Suprapubic skin (tissue), 4 donors: ENCODE measurements at regions not wholly inside any gene's neighbourhood (a gene's known extent, or its start where the extent isn't known, plus 50 kb on each side); places are given as distances from the start of the nearest gene placed in this dataset.

ENCODE experiments used
- DNase-seq, 2 donors: peaks; one replicate each; pipeline ENCODE4 v3.0.0-alpha.2; 2019; ENCODE audit warnings: low spot score in 2 of 2
- H3K27ac ChIP-seq: fragments of 200-600 bp; sonication (generic); one replicate; pipeline ENCODE4 v1.5.1; 2019
- H3K27me3 ChIP-seq: fragments of 200-600 bp; sonication (generic); one replicate; pipeline ENCODE4 v1.5.1; 2019
- H3K36me3 ChIP-seq: fragments of 200-600 bp; sonication (generic); one replicate; pipeline ENCODE4 v1.5.1; 2019
- H3K4me1 ChIP-seq: fragments of 200-600 bp; sonication (generic); one replicate; pipeline ENCODE4 v1.5.1; 2019
- H3K4me3 ChIP-seq: fragments of 200-600 bp; sonication (generic); one replicate; pipeline ENCODE4 v1.5.1; 2019; ENCODE audit warnings: mild to moderate bottlenecking
- H3K9me3 ChIP-seq: fragments of 200-600 bp; sonication (generic); one replicate; pipeline ENCODE4 v1.5.1; 2019
- CTCF ChIP-seq, 2 donors: fragments of 200-600 bp in 1 of 2; fragments of 450-650 bp in 1 of 2; sonication (generic) in 1 of 2; IDR thresholded peaks; one replicate each; pipeline ENCODE4 v1.5.1; 2016 to 2019; ENCODE audit warnings: antibody characterized with exemption in 2 of 2, mild to moderate bottlenecking in 1 of 2, moderate library complexity in 1 of 2
- EP300 ChIP-seq: sonication (generic); formaldehyde crosslinking; IDR thresholded peaks from one replicate; pipeline ENCODE4 v1.6.1; 2017; ENCODE audit warnings: antibody characterized with exemption
- POLR2A ChIP-seq, 2 donors: fragments of 450-650 bp; IDR thresholded peaks; one replicate each; pipeline ENCODE4 v1.6.1; 2017; ENCODE audit warnings: antibody characterized with exemption in 2 of 2, mild to moderate bottlenecking in 2 of 2, moderate library complexity in 2 of 2
- POLR2AphosphoS5 ChIP-seq, 3 donors: sonication (generic); formaldehyde crosslinking; IDR thresholded peaks; one replicate each; pipeline ENCODE4 v1.6.1; 2017; ENCODE audit warnings: antibody characterized with exemption in 3 of 3
- WGBS: methylation state at CpG from one replicate; pipeline ENCODE4 v1.1.5; 2018; 5-methylcytosine and 5-hydroxymethylcytosine counted together

GRCh38 chr2:221142341-221142740 is 429.8 kb downstream of the EPHA4 start:
- no peak for TF ChIP-seq EP300
- no peaks in the 10 kb centered on the region for H3K4me1 ChIP-seq
- H3K9me3 ChIP-seq = no peaks in the 10 kb centered on the region
- WGBS = 83% methylated on average over 7 of the region's 7 CpGs
- no peaks in the 10 kb centered on the region for H3K27me3 ChIP-seq
- no peaks in the 10 kb centered on the region for H3K36me3 ChIP-seq
- DNase-seq = no peak
- H3K4me3 ChIP-seq = no peak overlapping the region
- no peak overlapping the region for H3K27ac ChIP-seq

- no peaks in the 10 kb centered on the region for H3K36me3 ChIP-seq
- no peaks in the 10 kb centered on the region for H3K4me1 ChIP-seq
- H3K4me3 ChIP-seq = no peak overlapping the region
- no peaks in the 10 kb centered on the region for H3K9me3 ChIP-seq
- H3K27ac ChIP-seq = no peak overlapping the region
- TF ChIP-seq POLR2AphosphoS5 (IDR thresholded peaks at IDR 0.05) = no peak
- TF ChIP-seq EP300 = no peak
- no peak for TF ChIP-seq POLR2A (IDR thresholded peaks at IDR 0.05)
- TF ChIP-seq CTCF (IDR thresholded peaks at IDR 0.05) = no peak
- no peaks in the 10 kb centered on the region for H3K27me3 ChIP-seq
- WGBS = 76% methylated on average over 2 of the region's 2 CpGs
- DNase-seq = no peak
Measured at GRCh38 chr2:221143231-221143630, 428.9 kb downstream of the EPHA4 start.

- 68% methylated on average over 1 of the region's 1 CpG for WGBS
- H3K27ac ChIP-seq = no peak overlapping the region
- no peaks in the 10 kb centered on the region for H3K36me3 ChIP-seq
- H3K4me3 ChIP-seq = no peak overlapping the region
- TF ChIP-seq POLR2AphosphoS5 (IDR thresholded peaks at IDR 0.05) = no peak
- TF ChIP-seq EP300 = no peak
- no peak for TF ChIP-seq POLR2A (IDR thresholded peaks at IDR 0.05)
- no peak for DNase-seq
- no peaks in the 10 kb centered on the region for H3K4me1 ChIP-seq
- H3K9me3 ChIP-seq = no peaks in the 10 kb centered on the region
- H3K27me3 ChIP-seq = no peaks in the 10 kb centered on the region
Measured at GRCh38 chr2:221144909-221145308, 427.2 kb downstream of the EPHA4 start.

- no peak overlapping the region for H3K27ac ChIP-seq
- H3K4me1 ChIP-seq = no peaks in the 10 kb centered on the region
- no peaks in the 10 kb centered on the region for H3K9me3 ChIP-seq
- WGBS = 86% methylated on average over 1 of the region's 1 CpG
- H3K4me3 ChIP-seq = no peak overlapping the region
- no peaks in the 10 kb centered on the region for H3K27me3 ChIP-seq
- TF ChIP-seq POLR2A (IDR thresholded peaks at IDR 0.05) = no peak
- no peaks in the 10 kb centered on the region for H3K36me3 ChIP-seq
- no peak for DNase-seq
Measured at GRCh38 chr2:221145396-221145795, 426.7 kb downstream of the EPHA4 start.

- no peak for DNase-seq
- no peaks in the 10 kb centered on the region for H3K9me3 ChIP-seq
- 38% methylated on average over 3 of the region's 3 CpGs for WGBS
Measured at GRCh38 chr2:221153226-221153625, 418.9 kb downstream of the EPHA4 start.

GRCh38 chr2:221154176-221154575 is 417.9 kb downstream of the EPHA4 start:
- Histone ChIP-seq H3K4me1 (no peaks in the 10 kb centered on the region), H3K27me3 (no peaks in the 10 kb centered on the region), H3K27ac (no peak overlapping the region), H3K4me3 (no peak overlapping the region), H3K9me3 (no peaks in the 10 kb centered on the region), H3K36me3 (no peaks in the 10 kb centered on the region)
- DNase-seq = no peak
- WGBS = 77% methylated on average over 7 of the region's 7 CpGs
- no peak for TF ChIP-seq CTCF (IDR thresholded peaks at IDR 0.05)
- no peak for TF ChIP-seq POLR2A (IDR thresholded peaks at IDR 0.05)
- no peak for TF ChIP-seq POLR2AphosphoS5 (IDR thresholded peaks at IDR 0.05)
- no peak for TF ChIP-seq EP300

More at GRCh38 chr2:221153226-221153625, 418.9 kb downstream of the EPHA4 start:
- Histone ChIP-seq H3K4me3 (no peak overlapping the region), H3K27me3 (no peaks in the 10 kb centered on the region), H3K27ac (no peak overlapping the region), H3K4me1 (no peaks in the 10 kb centered on the region), H3K36me3 (no peaks in the 10 kb centered on the region)
- TF ChIP-seq POLR2AphosphoS5 (IDR thresholded peaks at IDR 0.05) (no peak), CTCF (IDR thresholded peaks at IDR 0.05) (no peak), EP300 (no peak), POLR2A (IDR thresholded peaks at IDR 0.05) (no peak)

- WGBS = 88% methylated on average over 7 of the region's 7 CpGs
- Histone ChIP-seq H3K4me3 (no peak overlapping the region), H3K27me3 (no peaks in the 10 kb centered on the region), H3K9me3 (no peaks in the 10 kb centered on the region), H3K4me1 (no peaks in the 10 kb centered on the region), H3K27ac (no peak overlapping the region), H3K36me3 (no peaks in the 10 kb centered on the region)
- no peak for DNase-seq
- TF ChIP-seq POLR2AphosphoS5 (IDR thresholded peaks at IDR 0.05) = no peak
- no peak for TF ChIP-seq POLR2A (IDR thresholded peaks at IDR 0.05)
- no peak for TF ChIP-seq EP300
- TF ChIP-seq CTCF (IDR thresholded peaks at IDR 0.05) = no peak
Measured at GRCh38 chr2:221156062-221156734, 415.9 kb downstream of the EPHA4 start.
